ENCODE measurements at regions not wholly inside any gene's neighbourhood (a gene's known extent, or its start where the extent isn't known, plus 50 kb on each side); places are given as distances from the start of the nearest gene placed in this dataset.

- TF ChIP-seq EZH2phosphoT487 (IDR thresholded peaks at IDR 0.05; ENCODE audit: low read length): no peak
- TF ChIP-seq CTCF (IDR thresholded peaks at IDR 0.05; ENCODE audit: low read length): no peak
Observed at GRCh38 chr10:131731780-131732630, 168.8 kb upstream of the PPP2R2D start.

All from MM.1S (cell line).